GM12864 (cell line): ENCODE measurements at regions not wholly inside any gene's neighbourhood (a gene's known extent, or its start where the extent isn't known, plus 50 kb on each side); places are given as distances from the start of the nearest gene placed in this dataset.

Experiments
- DNase-seq: peaks from one replicate; pipeline ENCODE4 v3.0.0-alpha.2; 2011; ENCODE audit warnings: low read depth
- H3K4me3 ChIP-seq: 2 replicates; pipeline ENCODE4 v1.5.1; 2011; ENCODE audit warnings: mild to moderate bottlenecking, low read depth, low read length, control low read depth
- TF ChIP-seq, protein P1 (sequence below): IDR thresholded peaks from 2 replicates; pipeline ENCODE4 v1.5.1; 2011; ENCODE audit warnings: low read depth, mild to moderate bottlenecking, moderate library complexity, low read length, control low read depth, inconsistent platforms; ENCODE audit errors: missing control alignments

DNA sequence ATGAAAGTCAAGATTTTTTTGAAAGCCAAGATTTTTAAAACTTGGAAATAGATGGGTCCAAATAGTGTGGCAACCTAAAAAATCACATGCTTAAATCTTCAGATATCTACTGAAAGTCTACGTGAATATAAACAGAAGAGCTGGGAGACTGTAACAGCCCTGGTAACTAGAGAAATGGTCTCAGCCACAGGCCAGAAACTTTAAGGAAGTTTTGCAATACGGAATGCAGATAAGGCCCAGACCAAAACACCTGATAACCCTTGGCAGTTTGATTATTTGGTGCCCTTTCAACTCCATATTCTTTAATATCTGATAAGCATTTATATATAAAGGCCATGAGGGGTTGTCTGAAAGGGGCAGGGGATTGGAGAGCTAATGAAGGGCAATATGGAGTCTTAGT is 537.3 kb upstream of the TGFBR2 start:
- no peak overlapping the region for H3K4me3 ChIP-seq
- no peak for DNase-seq
- TF ChIP-seq, protein P1, sequence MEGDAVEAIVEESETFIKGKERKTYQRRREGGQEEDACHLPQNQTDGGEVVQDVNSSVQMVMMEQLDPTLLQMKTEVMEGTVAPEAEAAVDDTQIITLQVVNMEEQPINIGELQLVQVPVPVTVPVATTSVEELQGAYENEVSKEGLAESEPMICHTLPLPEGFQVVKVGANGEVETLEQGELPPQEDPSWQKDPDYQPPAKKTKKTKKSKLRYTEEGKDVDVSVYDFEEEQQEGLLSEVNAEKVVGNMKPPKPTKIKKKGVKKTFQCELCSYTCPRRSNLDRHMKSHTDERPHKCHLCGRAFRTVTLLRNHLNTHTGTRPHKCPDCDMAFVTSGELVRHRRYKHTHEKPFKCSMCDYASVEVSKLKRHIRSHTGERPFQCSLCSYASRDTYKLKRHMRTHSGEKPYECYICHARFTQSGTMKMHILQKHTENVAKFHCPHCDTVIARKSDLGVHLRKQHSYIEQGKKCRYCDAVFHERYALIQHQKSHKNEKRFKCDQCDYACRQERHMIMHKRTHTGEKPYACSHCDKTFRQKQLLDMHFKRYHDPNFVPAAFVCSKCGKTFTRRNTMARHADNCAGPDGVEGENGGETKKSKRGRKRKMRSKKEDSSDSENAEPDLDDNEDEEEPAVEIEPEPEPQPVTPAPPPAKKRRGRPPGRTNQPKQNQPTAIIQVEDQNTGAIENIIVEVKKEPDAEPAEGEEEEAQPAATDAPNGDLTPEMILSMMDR, result no peak

DNA sequence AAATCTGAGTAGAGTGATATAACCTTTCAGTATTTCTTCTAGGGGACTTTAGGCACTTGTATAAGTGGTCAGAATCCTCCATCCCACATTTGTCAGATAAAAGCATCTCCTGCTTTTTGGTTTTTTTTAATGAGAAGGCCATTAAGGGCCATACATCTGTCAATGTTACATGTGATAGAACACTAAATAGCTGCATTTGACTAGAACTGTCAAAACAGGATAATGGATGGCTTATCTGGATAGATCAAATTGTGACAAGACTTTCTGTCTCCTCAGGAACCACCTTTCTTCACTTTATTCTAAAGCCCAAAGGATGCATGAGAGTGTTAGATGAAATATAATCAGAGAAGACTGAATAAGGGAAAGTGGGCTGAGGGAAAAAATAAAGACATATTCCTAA is 533.4 kb upstream of the TGFBR2 start:
- TF ChIP-seq, protein P1, result no peak

DNA sequence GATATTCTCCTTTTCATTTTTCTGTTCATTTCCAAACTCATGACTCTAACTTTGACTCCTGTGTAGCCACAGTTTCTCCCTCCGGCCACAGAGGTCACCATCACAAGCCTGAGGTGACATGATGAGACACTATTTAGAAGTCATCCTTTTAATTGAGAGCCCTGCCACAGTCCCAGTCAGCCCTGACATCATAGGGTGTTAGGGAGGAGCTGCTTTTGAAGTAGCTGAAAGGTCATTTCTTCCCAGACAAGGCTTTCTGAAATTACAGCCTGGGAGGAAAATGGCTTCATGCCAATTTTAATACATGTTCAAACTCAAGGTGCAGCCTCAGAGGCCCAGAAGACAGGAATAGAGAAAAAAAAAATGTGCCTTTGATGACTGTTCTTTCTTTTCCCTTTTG is 532.8 kb upstream of the TGFBR2 start:
- DNase-seq, result no peak
- TF ChIP-seq, protein P1, result no peak

More for the DNA sequence above, 533.4 kb upstream of the TGFBR2 start:
- no peak overlapping the region for H3K4me3 ChIP-seq
- DNase-seq, result no peak

DNA sequence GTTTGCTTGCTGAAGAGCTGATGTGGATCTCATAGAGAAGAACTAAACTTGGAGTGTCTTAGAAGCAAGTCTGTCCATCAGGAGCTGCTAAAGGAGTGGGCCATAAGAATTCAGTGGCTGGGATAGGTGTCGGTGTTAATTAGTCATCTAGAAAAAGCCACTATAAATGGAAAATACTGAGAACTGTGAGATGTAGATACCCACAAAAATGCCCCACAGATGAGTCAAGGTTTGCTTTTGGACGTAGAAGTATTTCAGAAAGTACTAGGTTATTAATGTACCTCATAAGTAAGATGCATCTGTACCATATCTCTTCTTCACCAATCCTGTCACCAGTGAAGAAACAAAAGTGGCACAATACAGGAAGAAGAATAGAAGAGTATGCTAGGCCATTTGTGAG is 530.9 kb upstream of the TGFBR2 start:
- H3K4me3 ChIP-seq, result no peak overlapping the region
- TF ChIP-seq, protein P1, result no peak
- DNase-seq, result no peak

More for the DNA sequence above, 532.8 kb upstream of the TGFBR2 start:
- H3K4me3 ChIP-seq, result no peak overlapping the region

DNA sequence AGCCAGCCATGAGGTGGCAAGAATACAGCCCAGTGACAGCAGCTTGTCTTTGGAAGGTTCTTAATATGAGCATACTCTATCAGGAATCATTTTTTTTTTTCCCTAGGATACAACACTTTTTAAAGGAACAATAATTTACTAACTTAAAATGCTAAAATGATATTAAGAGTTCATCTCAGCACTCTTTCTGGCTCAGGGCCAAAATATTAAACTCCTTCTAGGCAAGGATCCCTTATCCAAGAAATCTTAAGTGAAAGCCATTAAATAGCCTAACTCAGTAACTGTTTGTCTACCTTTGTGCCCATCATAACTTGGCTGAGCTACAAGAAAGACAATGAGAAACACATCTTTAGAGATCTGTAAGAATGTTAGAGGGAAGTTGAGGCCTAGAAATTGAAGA is 529.5 kb upstream of the TGFBR2 start:
- TF ChIP-seq, protein P1, result no peak
- DNase-seq, result no peak
- no peak overlapping the region for H3K4me3 ChIP-seq

DNA sequence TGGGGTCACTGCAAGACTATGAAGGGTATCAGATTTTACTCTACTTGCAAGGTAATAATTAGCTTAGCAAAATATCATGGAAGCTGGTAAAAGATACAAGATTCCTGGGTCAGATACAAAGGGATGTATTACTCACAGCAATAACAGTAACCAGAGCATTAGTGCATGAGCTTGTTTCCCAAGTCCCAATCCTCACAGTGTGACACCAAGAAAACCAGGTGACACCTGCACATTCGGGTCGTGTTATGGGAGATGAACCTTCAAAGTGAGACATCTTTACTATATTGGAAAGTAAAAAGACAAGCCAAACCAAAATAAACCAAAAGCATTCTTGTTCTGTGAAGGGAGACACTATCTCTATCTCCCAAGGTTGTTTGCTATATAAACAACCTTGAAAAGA is 528.7 kb upstream of the TGFBR2 start:
- no peak for DNase-seq
- H3K4me3 ChIP-seq, result no peak overlapping the region
- TF ChIP-seq, protein P1, result no peak

DNA sequence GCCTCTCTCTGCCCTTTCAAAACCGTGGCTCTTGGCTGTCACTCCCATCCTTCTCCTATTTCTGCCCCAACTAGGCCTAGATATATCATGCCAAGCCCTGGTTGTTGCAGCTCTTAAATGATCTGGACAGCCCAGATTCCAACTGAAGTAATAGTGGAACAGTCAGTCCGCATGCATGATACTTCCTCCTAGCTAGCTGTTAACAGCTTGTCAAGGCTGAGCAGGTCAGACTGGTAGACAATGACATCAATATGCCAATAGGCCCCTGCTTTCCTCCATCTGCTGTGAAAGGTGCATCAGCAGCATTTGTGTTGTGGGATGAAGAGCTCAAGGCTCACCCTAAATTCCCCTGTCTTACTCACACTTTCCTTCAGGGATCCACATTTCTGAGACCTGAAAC is 527.7 kb upstream of the TGFBR2 start:
- no peak for DNase-seq
- no peak overlapping the region for H3K4me3 ChIP-seq
- TF ChIP-seq, protein P1, result no peak
